ENCODE measurements at regions not wholly inside any gene's neighbourhood (a gene's known extent, or its start where the extent isn't known, plus 50 kb on each side); places are given as distances from the start of the nearest gene placed in this dataset.

- H3K36me3 ChIP-seq (ENCODE audit: insufficient read depth), result no peaks in the 10 kb centered on the region
- H3K4me1 ChIP-seq (ENCODE audit: insufficient read depth), result peaks cover 21% of the 10 kb centered on the region
- ATAC-seq (no peak), DNase-seq (ENCODE audit: low spot score) (no peak)
- H3K36me3 Mint-ChIP-seq (ENCODE audit: low read depth), result no peaks in the 10 kb centered on the region
- peaks cover 9% of the 10 kb centered on the region for H3F3A ChIP-seq (replicated peaks; ENCODE audit: low read depth)
- TF ChIP-seq ZNF114 (CRISPR knock-in tag; IDR thresholded peaks at IDR 0.05) (no peak), JUNB (IDR thresholded peaks at IDR 0.05; ENCODE audit: unreplicated experiment) (no peak)
- TF ChIP-seq, protein P1, sequence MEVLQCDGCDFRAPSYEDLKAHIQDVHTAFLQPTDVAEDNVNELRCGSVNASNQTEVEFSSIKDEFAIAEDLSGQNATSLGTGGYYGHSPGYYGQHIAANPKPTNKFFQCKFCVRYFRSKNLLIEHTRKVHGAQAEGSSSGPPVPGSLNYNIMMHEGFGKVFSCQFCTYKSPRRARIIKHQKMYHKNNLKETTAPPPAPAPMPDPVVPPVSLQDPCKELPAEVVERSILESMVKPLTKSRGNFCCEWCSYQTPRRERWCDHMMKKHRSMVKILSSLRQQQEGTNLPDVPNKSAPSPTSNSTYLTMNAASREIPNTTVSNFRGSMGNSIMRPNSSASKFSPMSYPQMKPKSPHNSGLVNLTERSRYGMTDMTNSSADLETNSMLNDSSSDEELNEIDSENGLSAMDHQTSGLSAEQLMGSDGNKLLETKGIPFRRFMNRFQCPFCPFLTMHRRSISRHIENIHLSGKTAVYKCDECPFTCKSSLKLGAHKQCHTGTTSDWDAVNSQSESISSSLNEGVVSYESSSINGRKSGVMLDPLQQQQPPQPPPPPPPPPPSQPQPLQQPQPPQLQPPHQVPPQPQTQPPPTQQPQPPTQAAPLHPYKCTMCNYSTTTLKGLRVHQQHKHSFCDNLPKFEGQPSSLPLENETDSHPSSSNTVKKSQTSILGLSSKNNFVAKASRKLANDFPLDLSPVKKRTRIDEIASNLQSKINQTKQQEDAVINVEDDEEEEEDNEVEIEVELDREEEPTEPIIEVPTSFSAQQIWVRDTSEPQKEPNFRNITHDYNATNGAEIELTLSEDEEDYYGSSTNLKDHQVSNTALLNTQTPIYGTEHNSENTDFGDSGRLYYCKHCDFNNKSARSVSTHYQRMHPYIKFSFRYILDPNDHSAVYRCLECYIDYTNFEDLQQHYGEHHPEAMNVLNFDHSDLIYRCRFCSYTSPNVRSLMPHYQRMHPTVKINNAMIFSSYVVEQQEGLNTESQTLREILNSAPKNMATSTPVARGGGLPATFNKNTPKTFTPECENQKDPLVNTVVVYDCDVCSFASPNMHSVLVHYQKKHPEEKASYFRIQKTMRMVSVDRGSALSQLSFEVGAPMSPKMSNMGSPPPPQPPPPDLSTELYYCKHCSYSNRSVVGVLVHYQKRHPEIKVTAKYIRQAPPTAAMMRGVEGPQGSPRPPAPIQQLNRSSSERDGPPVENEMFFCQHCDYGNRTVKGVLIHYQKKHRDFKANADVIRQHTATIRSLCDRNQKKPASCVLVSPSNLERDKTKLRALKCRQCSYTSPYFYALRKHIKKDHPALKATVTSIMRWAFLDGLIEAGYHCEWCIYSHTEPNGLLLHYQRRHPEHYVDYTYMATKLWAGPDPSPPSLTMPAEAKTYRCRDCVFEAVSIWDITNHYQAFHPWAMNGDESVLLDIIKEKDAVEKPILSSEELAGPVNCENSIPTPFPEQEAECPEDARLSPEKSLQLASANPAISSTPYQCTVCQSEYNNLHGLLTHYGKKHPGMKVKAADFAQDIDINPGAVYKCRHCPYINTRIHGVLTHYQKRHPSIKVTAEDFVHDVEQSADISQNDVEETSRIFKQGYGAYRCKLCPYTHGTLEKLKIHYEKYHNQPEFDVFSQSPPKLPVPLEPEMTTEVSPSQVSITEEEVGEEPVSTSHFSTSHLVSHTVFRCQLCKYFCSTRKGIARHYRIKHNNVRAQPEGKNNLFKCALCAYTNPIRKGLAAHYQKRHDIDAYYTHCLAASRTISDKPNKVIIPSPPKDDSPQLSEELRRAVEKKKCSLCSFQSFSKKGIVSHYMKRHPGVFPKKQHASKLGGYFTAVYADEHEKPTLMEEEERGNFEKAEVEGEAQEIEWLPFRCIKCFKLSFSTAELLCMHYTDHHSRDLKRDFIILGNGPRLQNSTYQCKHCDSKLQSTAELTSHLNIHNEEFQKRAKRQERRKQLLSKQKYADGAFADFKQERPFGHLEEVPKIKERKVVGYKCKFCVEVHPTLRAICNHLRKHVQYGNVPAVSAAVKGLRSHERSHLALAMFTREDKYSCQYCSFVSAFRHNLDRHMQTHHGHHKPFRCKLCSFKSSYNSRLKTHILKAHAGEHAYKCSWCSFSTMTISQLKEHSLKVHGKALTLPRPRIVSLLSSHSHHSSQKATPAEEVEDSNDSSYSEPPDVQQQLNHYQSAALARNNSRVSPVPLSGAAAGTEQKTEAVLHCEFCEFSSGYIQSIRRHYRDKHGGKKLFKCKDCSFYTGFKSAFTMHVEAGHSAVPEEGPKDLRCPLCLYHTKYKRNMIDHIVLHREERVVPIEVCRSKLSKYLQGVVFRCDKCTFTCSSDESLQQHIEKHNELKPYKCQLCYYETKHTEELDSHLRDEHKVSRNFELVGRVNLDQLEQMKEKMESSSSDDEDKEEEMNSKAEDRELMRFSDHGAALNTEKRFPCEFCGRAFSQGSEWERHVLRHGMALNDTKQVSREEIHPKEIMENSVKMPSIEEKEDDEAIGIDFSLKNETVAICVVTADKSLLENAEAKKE (CRISPR knock-in tag; IDR thresholded peaks at IDR 0.05), result no peak
- TF ChIP-seq, protein P2, sequence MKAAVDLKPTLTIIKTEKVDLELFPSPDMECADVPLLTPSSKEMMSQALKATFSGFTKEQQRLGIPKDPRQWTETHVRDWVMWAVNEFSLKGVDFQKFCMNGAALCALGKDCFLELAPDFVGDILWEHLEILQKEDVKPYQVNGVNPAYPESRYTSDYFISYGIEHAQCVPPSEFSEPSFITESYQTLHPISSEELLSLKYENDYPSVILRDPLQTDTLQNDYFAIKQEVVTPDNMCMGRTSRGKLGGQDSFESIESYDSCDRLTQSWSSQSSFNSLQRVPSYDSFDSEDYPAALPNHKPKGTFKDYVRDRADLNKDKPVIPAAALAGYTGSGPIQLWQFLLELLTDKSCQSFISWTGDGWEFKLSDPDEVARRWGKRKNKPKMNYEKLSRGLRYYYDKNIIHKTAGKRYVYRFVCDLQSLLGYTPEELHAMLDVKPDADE (IDR thresholded peaks at IDR 0.05), result no peak
- no peak overlapping the region for H3K27ac ChIP-seq (ENCODE audit: low read depth)
- no peak overlapping the region for H3K4me3 Mint-ChIP-seq
- peaks cover 75% of the 10 kb centered on the region for H3K27me3 ChIP-seq (ENCODE audit: insufficient read depth)
- H3K4me3 ChIP-seq, result no peak overlapping the region
- H3K9me2 ChIP-seq (ENCODE audit: insufficient read depth), result no peaks in the 10 kb centered on the region
- no peaks in the 10 kb centered on the region for H3K79me2 ChIP-seq (replicated peaks; ENCODE audit: insufficient read depth)
- no peak overlapping the region for H3K27ac Mint-ChIP-seq
- peaks cover 2% of the 10 kb centered on the region; the same call in 1 of the 2 replicates for H4K20me1 ChIP-seq (replicated peaks; ENCODE audit: insufficient read depth)
- no peaks in the 10 kb centered on the region for H3K9me3 Mint-ChIP-seq
- H3K4me2 ChIP-seq, result no peak overlapping the region
- peaks cover 18% of the 10 kb centered on the region for H3K4me1 Mint-ChIP-seq
- peaks cover 50% of the 10 kb centered on the region for H3K27me3 Mint-ChIP-seq (ENCODE audit: insufficient read depth, low read depth, poor library complexity)
- no peak overlapping the region for H2AFZ ChIP-seq
Observed at GRCh38 chr5:73236541-73237128, 63.6 kb downstream of the TMEM174 start.

DNA sequence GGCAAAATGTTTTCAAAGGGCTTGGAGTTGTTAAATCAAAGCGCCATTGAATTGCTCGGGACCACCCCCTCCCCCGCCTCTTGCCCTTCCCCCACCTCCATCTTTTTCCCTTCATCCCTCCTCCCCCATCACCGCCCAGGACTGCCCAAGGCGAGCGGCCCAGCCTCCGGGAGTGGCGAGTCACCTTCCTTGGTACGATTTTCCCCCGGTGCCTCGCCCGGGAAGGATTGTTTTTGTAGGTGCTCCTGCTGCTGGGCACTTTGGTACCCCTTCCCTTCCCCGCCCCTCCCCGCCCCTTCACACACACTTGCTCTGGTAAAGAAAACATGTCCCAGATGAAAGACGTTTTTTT is 61.2 kb downstream of the TMEM174 start:
- ATAC-seq (peak; percentile 11), DNase-seq (ENCODE audit: low spot score) (peak; percentile 65)
- Histone ChIP-seq H3K4me2 (peak overlapping the region; percentile 95), H3K36me3 (ENCODE audit: insufficient read depth) (no peaks in the 10 kb centered on the region), H3K4me3 (peak overlapping the region; percentile 68), H3K27ac (ENCODE audit: low read depth) (no peak overlapping the region), H3K9me2 (ENCODE audit: insufficient read depth) (no peaks in the 10 kb centered on the region), H3K4me1 (ENCODE audit: insufficient read depth) (peaks cover 42% of the 10 kb centered on the region), H3F3A (replicated peaks; ENCODE audit: low read depth) (peaks cover 9% of the 10 kb centered on the region), H2AFZ (no peak overlapping the region; the same call in 1 of the 2 replicates), H3K79me2 (replicated peaks; ENCODE audit: insufficient read depth) (no peaks in the 10 kb centered on the region), H4K20me1 (replicated peaks; ENCODE audit: insufficient read depth) (peaks cover 7% of the 10 kb centered on the region), H3K27me3 (ENCODE audit: insufficient read depth) (peaks cover 91% of the 10 kb centered on the region)
- Mint-ChIP-seq H3K4me1 (peaks cover 27% of the 10 kb centered on the region), H3K27ac (no peak overlapping the region), H3K9me3 (no peaks in the 10 kb centered on the region), H3K36me3 (ENCODE audit: low read depth) (no peaks in the 10 kb centered on the region), H3K27me3 (ENCODE audit: insufficient read depth, low read depth, poor library complexity) (peaks cover 75% of the 10 kb centered on the region), H3K4me3 (peak overlapping the region; percentile 66)
- TF ChIP-seq STAT1 (IDR thresholded peaks at IDR 0.05; ENCODE audit: unreplicated experiment), result no peak
- TF ChIP-seq, protein P1 (CRISPR knock-in tag; IDR thresholded peaks at IDR 0.05), result no peak
